ENCODE measurements at regions not wholly inside any gene's neighbourhood (a gene's known extent, or its start where the extent isn't known, plus 50 kb on each side); places are given as distances from the start of the nearest gene placed in this dataset.

GRCh38 chr1:216961516-216961915, 238.3 kb upstream of the ESRRG start:
- TF ChIP-seq POLR2AphosphoS5 (IDR thresholded peaks at IDR 0.05; ENCODE audit: low read depth, low read length), result no peak
- no peak for TF ChIP-seq POLR2A (IDR thresholded peaks at IDR 0.05; ENCODE audit: low read depth, low read length)

Data from GM12892 (cell line).